OCI-LY7 (cell line): ENCODE measurements at regions not wholly inside any gene's neighbourhood (a gene's known extent, or its start where the extent isn't known, plus 50 kb on each side); places are given as distances from the start of the nearest gene placed in this dataset.

Experiments
- BruUV-seq: library from RNA; stranded (reverse); fragments of 400-500 nt; replicated peaks from 2 replicates; lab custom pipeline; 2021; lab: Mats Ljungman, UMichigan
- CTCF ChIA-PET: fragments of 300-600 bp; sonication (Branson Sonifier 250); formaldehyde crosslinking; loops from one replicate; lab custom pipeline; 2022; ENCODE audit warnings: antibody characterized with exemption; ENCODE audit not compliant: unreplicated experiment; lab: Charles Lee
- POLR2A ChIA-PET: fragments of 300-600 bp; sonication (Branson Sonifier 250); formaldehyde crosslinking; loops from one replicate; lab custom pipeline; 2022; ENCODE audit warnings: antibody characterized with exemption; lab: Charles Lee
- DNase-seq: peaks from one replicate; pipeline ENCODE4 v3.0.0-alpha.2; 2015; ENCODE audit warnings: low spot score
- H2AFZ ChIP-seq: fragments of 200-600 bp; sonication (generic), shearing (Covaris generic); 2 replicates; pipeline ENCODE4 v1.6.1; 2014; ENCODE audit warnings: mild to moderate bottlenecking, antibody characterized with exemption, low read length, moderate library complexity
- H3K27ac ChIP-seq: fragments of 200-600 bp; sonication (generic); 2 replicates; pipeline ENCODE4 v1.5.1; 2014; ENCODE audit warnings: mixed run types, low read depth, mild to moderate bottlenecking, moderate library complexity, low read length, inconsistent platforms; ENCODE audit not compliant: poor library complexity, severe bottlenecking
- H3K36me3 ChIP-seq: fragments of 200-600 bp; sonication (generic); 2 replicates; pipeline ENCODE4 v1.6.1; 2014; ENCODE audit warnings: mild to moderate bottlenecking, antibody characterized with exemption, low read length, moderate library complexity, mixed read lengths; ENCODE audit not compliant: insufficient read depth
- H3K4me1 ChIP-seq: fragments of 200-600 bp; sonication (generic); 2 replicates; pipeline ENCODE4 v1.5.1; 2014; ENCODE audit warnings: mild to moderate bottlenecking, low read length; ENCODE audit not compliant: insufficient read depth, poor library complexity, severe bottlenecking
- H3K4me2 ChIP-seq: fragments of 200-600 bp; sonication (generic); 2 replicates; pipeline ENCODE4 v1.6.1; 2014; ENCODE audit warnings: mild to moderate bottlenecking, low read length
- H3K4me3 ChIP-seq: fragments of 200-600 bp; sonication (generic); 2 replicates; pipeline ENCODE4 v1.5.1; 2014; ENCODE audit warnings: mild to moderate bottlenecking, low read depth, low read length; ENCODE audit not compliant: poor library complexity, severe bottlenecking
- H3K79me2 ChIP-seq: fragments of 200-600 bp; sonication (generic); 2 replicates; pipeline ENCODE4 v1.6.1; 2016; ENCODE audit warnings: low read depth, mild to moderate bottlenecking, low read length, moderate library complexity, mixed read lengths; ENCODE audit not compliant: insufficient read depth
- H3K9me2 ChIP-seq: fragments of 200-600 bp; sonication (generic); 2 replicates; pipeline ENCODE4 v1.6.1; 2016; ENCODE audit warnings: mild to moderate bottlenecking, low read length, mixed read lengths; ENCODE audit not compliant: insufficient read depth
- H3K9me3 ChIP-seq: fragments of 200-600 bp; sonication (generic); 2 replicates; pipeline ENCODE4 v1.6.1; 2014; ENCODE audit warnings: mild to moderate bottlenecking, mixed run types, low read length, mixed read lengths
- H4K20me1 ChIP-seq: fragments of 200-600 bp; sonication (generic); 2 replicates; pipeline ENCODE4 v1.6.1; 2014; ENCODE audit warnings: mild to moderate bottlenecking, antibody characterized with exemption, low read length, moderate library complexity, mixed read lengths; ENCODE audit not compliant: insufficient read depth
- EZH2phosphoT487 ChIP-seq: fragments of 200-600 bp; sonication (generic); IDR thresholded peaks from 2 replicates; pipeline ENCODE4 v1.6.1; 2018; ENCODE audit warnings: low read depth, borderline replicate concordance, mild to moderate bottlenecking, mixed run types, antibody characterized with exemption, low read length, moderate library complexity, mixed read lengths
- intact Hi-C: fragments of 100-400 bp; cut with micrococcal nuclease; formaldehyde crosslinking; loops from one replicate; pipeline ENCODE4 v1.10.0; 2022; ENCODE audit not compliant: unreplicated experiment
- TF ChIP-seq, protein P1 (sequence below): fragments of 200-600 bp; sonication (generic); conservative IDR thresholded peaks from 2 replicates; pipeline ENCODE4 v1.5.1; 2014; ENCODE audit warnings: mild to moderate bottlenecking, antibody characterized with exemption, low read length, moderate library complexity, mixed read lengths

GRCh38 chr2:215767625-215768024 lies 245.7 kb downstream of the MREG start:
- no peaks in the 10 kb centered on the region for H4K20me1 ChIP-seq
- H3K27ac ChIP-seq = no peak overlapping the region
- ChIA-PET CTCF (no interaction called here), POLR2A (interaction anchor here (0.6 to 0.8 kb wide), 4 partner anchors 9 to 146 kb away, joined by 3 to 5 read pairs (median 4); no protein-coding TSS in a partner anchor)
- H3K4me3 ChIP-seq = no peak overlapping the region
- TF ChIP-seq EZH2phosphoT487 = no peak
- TF ChIP-seq, protein P1, sequence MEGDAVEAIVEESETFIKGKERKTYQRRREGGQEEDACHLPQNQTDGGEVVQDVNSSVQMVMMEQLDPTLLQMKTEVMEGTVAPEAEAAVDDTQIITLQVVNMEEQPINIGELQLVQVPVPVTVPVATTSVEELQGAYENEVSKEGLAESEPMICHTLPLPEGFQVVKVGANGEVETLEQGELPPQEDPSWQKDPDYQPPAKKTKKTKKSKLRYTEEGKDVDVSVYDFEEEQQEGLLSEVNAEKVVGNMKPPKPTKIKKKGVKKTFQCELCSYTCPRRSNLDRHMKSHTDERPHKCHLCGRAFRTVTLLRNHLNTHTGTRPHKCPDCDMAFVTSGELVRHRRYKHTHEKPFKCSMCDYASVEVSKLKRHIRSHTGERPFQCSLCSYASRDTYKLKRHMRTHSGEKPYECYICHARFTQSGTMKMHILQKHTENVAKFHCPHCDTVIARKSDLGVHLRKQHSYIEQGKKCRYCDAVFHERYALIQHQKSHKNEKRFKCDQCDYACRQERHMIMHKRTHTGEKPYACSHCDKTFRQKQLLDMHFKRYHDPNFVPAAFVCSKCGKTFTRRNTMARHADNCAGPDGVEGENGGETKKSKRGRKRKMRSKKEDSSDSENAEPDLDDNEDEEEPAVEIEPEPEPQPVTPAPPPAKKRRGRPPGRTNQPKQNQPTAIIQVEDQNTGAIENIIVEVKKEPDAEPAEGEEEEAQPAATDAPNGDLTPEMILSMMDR = no peak
- no peaks in the 10 kb centered on the region for H3K36me3 ChIP-seq
- no peaks in the 10 kb centered on the region for H3K9me3 ChIP-seq
- no peaks in the 10 kb centered on the region for H3K9me2 ChIP-seq
- H3K4me1 ChIP-seq = no peaks in the 10 kb centered on the region
- no peak for DNase-seq
- H2AFZ ChIP-seq = no peak overlapping the region
- H3K79me2 ChIP-seq = no peaks in the 10 kb centered on the region
- no peak overlapping the region for H3K4me2 ChIP-seq
- intact Hi-C loops = no loop called here
- BruUV-seq = no TSS peak

DNA sequence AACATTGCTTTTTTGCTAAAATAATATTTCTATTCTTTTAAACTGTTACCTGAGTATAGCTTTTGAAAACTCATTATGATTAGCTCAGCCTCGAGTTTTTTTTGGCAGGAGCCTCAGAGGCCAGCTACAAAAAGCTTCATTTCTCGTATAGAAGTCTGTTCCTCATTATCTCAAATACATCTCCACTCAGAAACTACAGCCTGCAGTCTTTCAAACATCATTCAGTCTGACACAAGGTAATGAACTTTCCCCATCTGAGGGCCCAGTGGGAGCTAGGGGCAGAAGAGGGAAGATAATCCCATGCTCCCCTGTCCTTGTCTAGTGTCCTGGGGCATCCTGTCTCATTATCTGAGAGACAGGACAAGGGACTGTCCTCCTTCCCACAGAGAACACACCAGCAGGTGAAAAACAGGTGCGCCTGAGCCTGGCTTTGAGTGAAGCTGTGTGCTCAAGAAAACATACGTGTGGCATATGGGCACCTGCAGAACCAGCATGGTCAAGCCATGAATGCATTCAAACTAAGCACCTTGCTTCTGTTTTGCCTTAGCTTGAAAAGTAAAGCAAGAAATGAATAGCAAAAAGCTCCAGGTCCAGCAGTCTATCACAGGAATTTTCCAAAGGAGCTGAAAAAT lies 247.5 kb downstream of the MREG start:
- no peak overlapping the region for H3K4me3 ChIP-seq

More for the DNA sequence above, 247.5 kb downstream of the MREG start:
- no TSS peak for BruUV-seq
- H3K4me1 ChIP-seq = no peaks in the 10 kb centered on the region
- no peaks in the 10 kb centered on the region for H3K9me3 ChIP-seq
- no peaks in the 10 kb centered on the region for H4K20me1 ChIP-seq
- no peak for DNase-seq
- H3K36me3 ChIP-seq = no peaks in the 10 kb centered on the region
- no peak overlapping the region for H2AFZ ChIP-seq
- H3K27ac ChIP-seq = no peak overlapping the region
- POLR2A ChIA-PET = interaction anchor here (0.6 to 0.9 kb wide), 2 partner anchors 13 to 423 kb away, joined by 4 to 6 read pairs; no protein-coding TSS in a partner anchor
- TF ChIP-seq, protein P1 = no peak
- TF ChIP-seq EZH2phosphoT487 = no peak
- no peaks in the 10 kb centered on the region for H3K9me2 ChIP-seq
- CTCF ChIA-PET = no interaction called here
- H3K79me2 ChIP-seq = no peaks in the 10 kb centered on the region
- intact Hi-C loops = no loop called here
- H3K4me2 ChIP-seq = no peak overlapping the region
